ENCODE measurements at regions not wholly inside any gene's neighbourhood (a gene's known extent, or its start where the extent isn't known, plus 50 kb on each side); places are given as distances from the start of the nearest gene placed in this dataset.
"Not testable (repeated sequence)": the region's sequence is repeated elsewhere in the genome, so short reads cannot be mapped to it uniquely, and the experiment has no call there.

- no peak overlapping the region for H3K9ac ChIP-seq (ENCODE audit: low read depth, low read length)
- no peaks in the 10 kb centered on the region for H3K4me1 ChIP-seq (ENCODE audit: control insufficient read depth, insufficient read depth, low read length)
- H3K36me3 ChIP-seq (ENCODE audit: control insufficient read depth, insufficient read depth, low read length), result no peaks in the 10 kb centered on the region
- no peak overlapping the region for H3K27ac ChIP-seq (ENCODE audit: low read depth, low read length)
- no peaks in the 10 kb centered on the region for H3K27me3 ChIP-seq (ENCODE audit: control insufficient read depth, insufficient read depth, low read length)
- no peak overlapping the region for H3K4me3 ChIP-seq (ENCODE audit: low read depth, low read length)
- peaks cover 15% of the 10 kb centered on the region; the same call in 1 of the 2 replicates for H3K9me3 ChIP-seq (ENCODE audit: control insufficient read depth, insufficient read depth, low read length)
These were observed 318.6 kb downstream of the NAF1 start for GRCh38 chr4:162847945-162848549.

- H3K27ac ChIP-seq (ENCODE audit: low read depth, low read length), result no peak overlapping the region
- H3K27me3 ChIP-seq (ENCODE audit: control insufficient read depth, insufficient read depth, low read length), result no peaks in the 10 kb centered on the region
- no peaks in the 10 kb centered on the region for H3K36me3 ChIP-seq (ENCODE audit: control insufficient read depth, insufficient read depth, low read length)
- H3K9ac ChIP-seq (ENCODE audit: low read depth, low read length), result no peak overlapping the region
- H3K9me3 ChIP-seq (ENCODE audit: control insufficient read depth, insufficient read depth, low read length), result no peaks in the 10 kb centered on the region
- no peaks in the 10 kb centered on the region for H3K4me1 ChIP-seq (ENCODE audit: control insufficient read depth, insufficient read depth, low read length)
- no peak overlapping the region for H3K4me3 ChIP-seq (ENCODE audit: low read depth, low read length)
These were observed 324.9 kb downstream of the NAF1 start for GRCh38 chr4:162841753-162842152.

- Histone ChIP-seq H3K27ac (ENCODE audit: low read depth, low read length) (no peak overlapping the region), H3K4me3 (ENCODE audit: low read depth, low read length) (no peak overlapping the region), H3K9me3 (ENCODE audit: control insufficient read depth, insufficient read depth, low read length) (no peaks in the 10 kb centered on the region)
These were observed 326.9 kb downstream of the NAF1 start for GRCh38 chr4:162839814-162840213.

GRCh38 chr4:162838671-162839070 lies 328.0 kb downstream of the NAF1 start:
- H3K27ac ChIP-seq (ENCODE audit: low read depth, low read length), result no peak overlapping the region
- no peak overlapping the region for H3K9ac ChIP-seq (ENCODE audit: low read depth, low read length)
- H3K4me1 ChIP-seq (ENCODE audit: control insufficient read depth, insufficient read depth, low read length), result no peaks in the 10 kb centered on the region
- H3K27me3 ChIP-seq (ENCODE audit: control insufficient read depth, insufficient read depth, low read length), result no peaks in the 10 kb centered on the region
- no peaks in the 10 kb centered on the region for H3K36me3 ChIP-seq (ENCODE audit: control insufficient read depth, insufficient read depth, low read length)
- no peak overlapping the region for H3K4me3 ChIP-seq (ENCODE audit: low read depth, low read length)
- H3K9me3 ChIP-seq (ENCODE audit: control insufficient read depth, insufficient read depth, low read length), result no peaks in the 10 kb centered on the region

More at GRCh38 chr4:162839814-162840213, 326.9 kb downstream of the NAF1 start:
- no peaks in the 10 kb centered on the region for H3K36me3 ChIP-seq (ENCODE audit: control insufficient read depth, insufficient read depth, low read length)
- H3K9ac ChIP-seq (ENCODE audit: low read depth, low read length), result no peak overlapping the region
- no peaks in the 10 kb centered on the region for H3K4me1 ChIP-seq (ENCODE audit: control insufficient read depth, insufficient read depth, low read length)
- no peaks in the 10 kb centered on the region for H3K27me3 ChIP-seq (ENCODE audit: control insufficient read depth, insufficient read depth, low read length)

GRCh38 chr4:162837679-162838078 lies 329.0 kb downstream of the NAF1 start:
- H3K27me3 ChIP-seq (ENCODE audit: control insufficient read depth, insufficient read depth, low read length), result no peaks in the 10 kb centered on the region
- no peak overlapping the region for H3K27ac ChIP-seq (ENCODE audit: low read depth, low read length)
- no peaks in the 10 kb centered on the region for H3K36me3 ChIP-seq (ENCODE audit: control insufficient read depth, insufficient read depth, low read length)
- H3K9me3 ChIP-seq (ENCODE audit: control insufficient read depth, insufficient read depth, low read length), result no peaks in the 10 kb centered on the region
- no peak overlapping the region for H3K4me3 ChIP-seq (ENCODE audit: low read depth, low read length)
- no peaks in the 10 kb centered on the region for H3K4me1 ChIP-seq (ENCODE audit: control insufficient read depth, insufficient read depth, low read length)
- H3K9ac ChIP-seq (ENCODE audit: low read depth, low read length), result no peak overlapping the region

- Histone ChIP-seq H3K27me3 (ENCODE audit: control insufficient read depth, insufficient read depth, low read length) (no peaks in the 10 kb centered on the region), H3K4me3 (ENCODE audit: low read depth, low read length) (no peak overlapping the region), H3K4me1 (ENCODE audit: control insufficient read depth, insufficient read depth, low read length) (no peaks in the 10 kb centered on the region), H3K27ac (ENCODE audit: low read depth, low read length) (no peak overlapping the region), H3K36me3 (ENCODE audit: control insufficient read depth, insufficient read depth, low read length) (no peaks in the 10 kb centered on the region), H3K9ac (ENCODE audit: low read depth, low read length) (no peak overlapping the region), H3K9me3 (ENCODE audit: control insufficient read depth, insufficient read depth, low read length) (no peaks in the 10 kb centered on the region)
These were observed 329.4 kb downstream of the NAF1 start for GRCh38 chr4:162837241-162837640.

GRCh38 chr4:162836773-162837172 lies 329.9 kb downstream of the NAF1 start:
- Histone ChIP-seq H3K27me3 (ENCODE audit: control insufficient read depth, insufficient read depth, low read length) (no peaks in the 10 kb centered on the region), H3K9me3 (ENCODE audit: control insufficient read depth, insufficient read depth, low read length) (no peaks in the 10 kb centered on the region), H3K4me1 (ENCODE audit: control insufficient read depth, insufficient read depth, low read length) (no peaks in the 10 kb centered on the region), H3K27ac (ENCODE audit: low read depth, low read length) (no peak overlapping the region), H3K36me3 (ENCODE audit: control insufficient read depth, insufficient read depth, low read length) (no peaks in the 10 kb centered on the region), H3K4me3 (ENCODE audit: low read depth, low read length) (no peak overlapping the region), H3K9ac (ENCODE audit: low read depth, low read length) (no peak overlapping the region)

- H3K36me3 ChIP-seq (ENCODE audit: control insufficient read depth, insufficient read depth, low read length); H3K9me3 ChIP-seq (ENCODE audit: control insufficient read depth, insufficient read depth, low read length); H3K4me1 ChIP-seq (ENCODE audit: control insufficient read depth, insufficient read depth, low read length); H3K4me3 ChIP-seq (ENCODE audit: low read depth, low read length); H3K27ac ChIP-seq (ENCODE audit: low read depth, low read length); H3K9ac ChIP-seq (ENCODE audit: low read depth, low read length); H3K27me3 ChIP-seq (ENCODE audit: control insufficient read depth, insufficient read depth, low read length): not testable (repeated sequence)
These were observed 330.4 kb downstream of the NAF1 start for GRCh38 chr4:162836258-162836657.

- Histone ChIP-seq H3K36me3 (ENCODE audit: control insufficient read depth, insufficient read depth, low read length) (no peaks in the 10 kb centered on the region), H3K27me3 (ENCODE audit: control insufficient read depth, insufficient read depth, low read length) (no peaks in the 10 kb centered on the region), H3K4me3 (ENCODE audit: low read depth, low read length) (no peak overlapping the region), H3K27ac (ENCODE audit: low read depth, low read length) (no peak overlapping the region), H3K9ac (ENCODE audit: low read depth, low read length) (no peak overlapping the region), H3K9me3 (ENCODE audit: control insufficient read depth, insufficient read depth, low read length) (no peaks in the 10 kb centered on the region), H3K4me1 (ENCODE audit: control insufficient read depth, insufficient read depth, low read length) (no peaks in the 10 kb centered on the region)
These were observed 335.8 kb downstream of the NAF1 start for GRCh38 chr4:162830899-162831298.

GRCh38 chr4:162817374-162817773 lies 349.3 kb downstream of the NAF1 start:
- H3K27me3 ChIP-seq (ENCODE audit: control insufficient read depth, insufficient read depth, low read length); H3K36me3 ChIP-seq (ENCODE audit: control insufficient read depth, insufficient read depth, low read length); H3K27ac ChIP-seq (ENCODE audit: low read depth, low read length); H3K9me3 ChIP-seq (ENCODE audit: control insufficient read depth, insufficient read depth, low read length); H3K4me1 ChIP-seq (ENCODE audit: control insufficient read depth, insufficient read depth, low read length); H3K4me3 ChIP-seq (ENCODE audit: low read depth, low read length); H3K9ac ChIP-seq (ENCODE audit: low read depth, low read length): not testable (repeated sequence)

- H3K9ac ChIP-seq (ENCODE audit: low read depth, low read length), result no peak overlapping the region
- H3K9me3 ChIP-seq (ENCODE audit: control insufficient read depth, insufficient read depth, low read length), result no peaks in the 10 kb centered on the region
- no peaks in the 10 kb centered on the region for H3K27me3 ChIP-seq (ENCODE audit: control insufficient read depth, insufficient read depth, low read length)
- H3K4me1 ChIP-seq (ENCODE audit: control insufficient read depth, insufficient read depth, low read length), result no peaks in the 10 kb centered on the region
- no peak overlapping the region for H3K27ac ChIP-seq (ENCODE audit: low read depth, low read length)
- H3K36me3 ChIP-seq (ENCODE audit: control insufficient read depth, insufficient read depth, low read length), result no peaks in the 10 kb centered on the region
- H3K4me3 ChIP-seq (ENCODE audit: low read depth, low read length), result no peak overlapping the region
These were observed 362.3 kb downstream of the NAF1 start for GRCh38 chr4:162804351-162804924.

All from HUES48 (cell line).